ENCODE measurements at regions not wholly inside any gene's neighbourhood (a gene's known extent, or its start where the extent isn't known, plus 50 kb on each side); places are given as distances from the start of the nearest gene placed in this dataset.

- DNase-seq (ENCODE audit: extremely low read depth, low read depth) = no peak
These were observed 75.6 kb downstream of the ENGASE start for GRCh38 chr17:79150035-79150733.

- DNase-seq (ENCODE audit: extremely low read depth, low read depth) = no peak
These were observed 74.0 kb downstream of the ENGASE start for GRCh38 chr17:79148584-79148983.

- no peak for DNase-seq (ENCODE audit: extremely low read depth, low read depth)
These were observed 73.3 kb downstream of the ENGASE start for GRCh38 chr17:79147746-79148506.

DNA sequence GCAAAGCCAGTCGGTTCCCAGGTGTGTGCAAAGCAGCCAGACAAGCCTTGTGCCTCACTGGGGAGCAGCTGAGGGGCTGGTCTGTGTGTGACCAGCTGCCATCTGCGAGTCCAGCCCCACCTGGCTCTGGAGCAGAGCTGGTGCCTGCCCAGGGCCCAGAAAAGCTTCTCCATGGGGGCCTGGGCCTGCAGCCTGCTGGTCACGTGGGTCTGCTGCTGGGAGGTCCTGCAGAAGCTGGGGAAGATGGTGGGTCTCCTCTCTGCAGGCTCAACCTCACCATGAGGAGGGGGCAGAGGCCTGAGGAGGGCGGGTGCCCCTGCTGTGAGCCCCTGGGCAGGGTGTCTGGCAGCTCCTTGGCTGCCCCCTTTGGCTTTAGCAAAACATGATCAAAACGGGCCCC, 71.9 kb downstream of the ENGASE start:
- no peak for DNase-seq (ENCODE audit: extremely low read depth, low read depth)

GRCh38 chr17:79145548-79145947, 70.9 kb downstream of the ENGASE start:
- no peak for DNase-seq (ENCODE audit: extremely low read depth, low read depth)

DNA sequence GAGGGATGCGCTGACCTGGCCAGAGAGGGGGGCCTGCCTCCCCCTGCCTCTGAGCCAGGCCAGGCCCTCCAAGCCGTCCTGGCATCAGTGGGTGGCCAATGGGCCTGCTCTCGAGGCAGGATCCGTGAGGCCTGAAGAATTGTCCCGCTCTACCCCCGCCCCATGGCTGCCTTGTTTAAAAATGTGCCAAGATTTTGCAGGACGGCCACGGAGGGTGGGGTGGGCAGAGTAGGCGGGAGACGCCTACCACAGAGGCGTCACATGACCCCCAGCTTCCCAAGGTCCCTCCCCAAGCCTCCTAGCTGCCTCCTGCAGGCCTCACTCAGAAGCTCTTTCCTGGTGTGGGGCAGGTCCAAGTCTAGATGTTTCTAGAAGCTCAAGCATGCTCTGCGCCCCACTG, 69.5 kb downstream of the ENGASE start:
- no peak for DNase-seq (ENCODE audit: extremely low read depth, low read depth)

GRCh38 chr17:79142375-79142774, 67.8 kb downstream of the ENGASE start:
- DNase-seq (ENCODE audit: extremely low read depth, low read depth) = no peak

- no peak for DNase-seq (ENCODE audit: extremely low read depth, low read depth)
These were observed 67.1 kb downstream of the ENGASE start for GRCh38 chr17:79141578-79142355.

GRCh38 chr17:79138826-79139225, 64.2 kb downstream of the ENGASE start:
- no peak for DNase-seq (ENCODE audit: extremely low read depth, low read depth)

- DNase-seq (ENCODE audit: extremely low read depth, low read depth) = no peak
These were observed 63.2 kb downstream of the ENGASE start for GRCh38 chr17:79137789-79138165.

DNA sequence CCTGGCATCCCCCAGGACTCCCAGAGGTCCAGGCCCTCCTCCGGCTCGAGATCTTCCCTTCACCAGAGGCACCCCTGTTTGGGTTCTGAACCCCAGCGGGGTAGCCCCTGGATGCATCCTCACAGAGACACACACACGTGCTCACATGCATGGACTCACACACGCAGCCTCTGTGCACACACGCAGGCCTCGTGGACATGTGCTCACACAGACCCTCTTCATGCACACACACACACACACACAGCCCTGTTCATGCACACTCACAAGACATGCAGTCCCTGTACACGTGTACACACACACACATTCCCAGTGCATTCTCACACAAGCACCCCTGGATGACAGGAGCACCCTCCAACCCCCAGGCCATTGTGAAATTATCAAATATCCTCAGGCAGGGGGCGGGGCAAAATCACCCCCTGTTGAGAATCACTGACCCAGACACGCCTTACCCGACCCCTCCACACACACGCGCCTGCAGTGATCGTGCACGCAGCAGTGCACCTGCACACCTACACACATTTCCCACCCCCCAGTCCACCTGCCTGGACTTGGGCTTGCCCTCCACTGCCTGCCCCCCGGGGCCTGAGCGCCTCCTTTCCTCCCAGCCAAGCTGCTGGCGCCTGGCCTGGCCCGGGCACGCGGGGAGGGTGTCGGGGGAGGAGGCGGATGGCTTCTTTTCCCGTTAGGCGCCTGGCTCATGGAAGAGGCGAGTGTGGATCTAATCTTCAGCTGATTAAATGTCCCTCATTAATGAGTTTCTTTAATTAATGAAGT, 62.6 kb downstream of the ENGASE start:
- no peak for DNase-seq (ENCODE audit: extremely low read depth, low read depth)

DNA sequence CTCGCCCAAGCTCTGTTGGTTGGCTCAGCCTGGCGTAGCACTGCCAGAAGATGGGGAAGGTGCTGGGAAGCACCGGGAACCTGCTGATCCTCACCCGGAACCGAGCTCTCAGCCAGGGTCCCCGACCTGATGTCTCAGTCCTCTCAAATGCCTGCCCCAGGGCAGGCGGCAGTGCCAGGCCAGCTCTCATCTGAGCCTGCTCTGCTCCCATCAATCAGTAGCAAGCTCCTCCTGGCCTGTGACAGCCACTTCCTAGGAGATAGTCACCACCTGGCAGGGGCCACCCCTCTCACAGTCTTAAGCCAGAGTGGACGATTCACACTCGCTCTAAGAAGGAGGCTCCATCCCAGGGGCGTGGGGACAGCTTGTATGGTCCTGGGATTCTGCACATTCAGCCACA, 62.0 kb downstream of the ENGASE start:
- DNase-seq (ENCODE audit: extremely low read depth, low read depth) = no peak
